SU-DHL-6 (cell line): ENCODE measurements at regions not wholly inside any gene's neighbourhood (a gene's known extent, or its start where the extent isn't known, plus 50 kb on each side); places are given as distances from the start of the nearest gene placed in this dataset.

Experiments
- H2AFZ ChIP-seq: fragments of 200-600 bp; sonication (generic); 2 replicates; pipeline ENCODE4 v1.6.1; 2014; ENCODE audit warnings: low read depth, mild to moderate bottlenecking, moderate library complexity, mixed read lengths, antibody characterized with exemption, low read length; ENCODE audit not compliant: severe bottlenecking
- H3F3A ChIP-seq: fragments of 200-600 bp; shearing (Covaris generic); 2 replicates; pipeline ENCODE4 v1.6.0; 2016; ENCODE audit warnings: antibody characterized with exemption, mild to moderate bottlenecking; ENCODE audit not compliant: insufficient read depth
- H3K27ac ChIP-seq: fragments of 200-600 bp; sonication (generic); 2 replicates; pipeline ENCODE4 v1.5.1; 2016; ENCODE audit warnings: low read depth, mild to moderate bottlenecking, low read length, moderate library complexity, mixed read lengths
- H3K27me3 ChIP-seq: fragments of 200-600 bp; sonication (generic), shearing (Covaris generic); 2 replicates; pipeline ENCODE4 v1.6.0; 2014; ENCODE audit warnings: mild to moderate bottlenecking, low read length
- H3K36me3 ChIP-seq: fragments of 200-600 bp; sonication (generic); 2 replicates; pipeline ENCODE4 v1.6.1; 2014; ENCODE audit warnings: mild to moderate bottlenecking, low read length, mixed read lengths
- H3K4me2 ChIP-seq: fragments of 300-600, 200-600 bp; shearing (Covaris generic), sonication (generic); 2 replicates; pipeline ENCODE4 v1.6.0; 2014; ENCODE audit warnings: low read length, low read depth, mild to moderate bottlenecking; ENCODE audit not compliant: poor library complexity, severe bottlenecking
- H3K4me3 ChIP-seq: fragments of 200-600 bp; sonication (generic); 2 replicates; pipeline ENCODE4 v1.5.1; 2014; ENCODE audit warnings: antibody characterized with exemption, low read length, mild to moderate bottlenecking, mixed read lengths; ENCODE audit not compliant: insufficient read depth, poor library complexity, severe bottlenecking
- H3K79me2 ChIP-seq: fragments of 200-600 bp; sonication (generic); 2 replicates; pipeline ENCODE4 v1.6.1; 2014; ENCODE audit warnings: mild to moderate bottlenecking, low read length, moderate library complexity; ENCODE audit not compliant: insufficient read depth
- H3K9ac ChIP-seq: fragments of 200-600 bp; sonication (generic); 2 replicates; pipeline ENCODE4 v1.7.0; 2014; ENCODE audit warnings: mild to moderate bottlenecking, low read length
- H3K9me2 ChIP-seq: fragments of 200-600 bp; sonication (generic); replicated peaks from 2 replicates; pipeline ENCODE4 v1.6.1; 2014; ENCODE audit warnings: low read length; ENCODE audit not compliant: insufficient read depth
- H3K9me3 ChIP-seq: fragments of 200-600 bp; sonication (generic); 2 replicates; pipeline ENCODE4 v1.6.1; 2014; ENCODE audit warnings: low read length, mixed read lengths; ENCODE audit not compliant: insufficient read depth
- H4K20me1 ChIP-seq: fragments of 200-600 bp; sonication (generic); 2 replicates; pipeline ENCODE4 v1.6.1; 2014; ENCODE audit warnings: low read depth, mild to moderate bottlenecking, antibody characterized with exemption, low read length, moderate library complexity, mixed read lengths
- CTCF ChIP-seq: fragments of 200-600 bp; sonication (generic); IDR thresholded peaks from one replicate; pipeline ENCODE4 v1.5.1; 2017; ENCODE audit warnings: antibody characterized with exemption, mild to moderate bottlenecking, low read length, moderate library complexity; ENCODE audit not compliant: insufficient read depth, poor library complexity, severe bottlenecking
- EZH2phosphoT487 ChIP-seq: fragments of 200-600 bp; sonication (generic), shearing (Covaris generic); conservative IDR thresholded peaks from 2 replicates; pipeline ENCODE4 v1.6.1; 2018; ENCODE audit warnings: mild to moderate bottlenecking, antibody characterized with exemption, low read length, moderate library complexity, mixed read lengths

GRCh38 chr2:185050804-185051203 lies 452.5 kb downstream of the ZNF804A start:
- Histone ChIP-seq H3K9ac (no peak overlapping the region), H3K4me3 (no peak overlapping the region), H4K20me1 (no peaks in the 10 kb centered on the region), H3K79me2 (no peaks in the 10 kb centered on the region), H3K9me3 (no peaks in the 10 kb centered on the region), H2AFZ (no peak overlapping the region), H3K27me3 (no peaks in the 10 kb centered on the region), H3K9me2 (no peaks in the 10 kb centered on the region), H3K4me2 (no peak overlapping the region), H3K36me3 (no peaks in the 10 kb centered on the region), H3F3A (no peaks in the 10 kb centered on the region), H3K27ac (no peak overlapping the region)
- TF ChIP-seq EZH2phosphoT487 (no peak), CTCF (no peak)

- H3K36me3 ChIP-seq: no peaks in the 10 kb centered on the region
- no peaks in the 10 kb centered on the region for H3K9me3 ChIP-seq
- no peaks in the 10 kb centered on the region for H3K9me2 ChIP-seq
- H3K4me2 ChIP-seq: no peak overlapping the region
- no peak overlapping the region for H3K4me3 ChIP-seq
- no peaks in the 10 kb centered on the region for H3K79me2 ChIP-seq
- no peaks in the 10 kb centered on the region for H4K20me1 ChIP-seq
- H3F3A ChIP-seq: 0 out of 2 replicates have a peak, but pooled peaks cover 3% of the 10 kb centered on the region
- TF ChIP-seq EZH2phosphoT487 (no peak), CTCF (no peak)
- H3K9ac ChIP-seq: no peak overlapping the region
- H3K27me3 ChIP-seq: no peaks in the 10 kb centered on the region
- no peak overlapping the region for H2AFZ ChIP-seq
- no peak overlapping the region for H3K27ac ChIP-seq
Observed at GRCh38 chr2:185063761-185064160, 465.4 kb downstream of the ZNF804A start.

GRCh38 chr2:185066128-185066527 lies 467.8 kb downstream of the ZNF804A start:
- Histone ChIP-seq H3F3A (0 out of 2 replicates have a peak, but pooled peaks cover 3% of the 10 kb centered on the region), H2AFZ (no peak overlapping the region), H4K20me1 (no peaks in the 10 kb centered on the region), H3K79me2 (no peaks in the 10 kb centered on the region), H3K27ac (no peak overlapping the region), H3K36me3 (no peaks in the 10 kb centered on the region), H3K4me3 (no peak overlapping the region), H3K4me2 (no peak overlapping the region), H3K9ac (no peak overlapping the region), H3K9me2 (no peaks in the 10 kb centered on the region), H3K9me3 (no peaks in the 10 kb centered on the region), H3K27me3 (no peaks in the 10 kb centered on the region)
- TF ChIP-seq EZH2phosphoT487 (no peak), CTCF (no peak)

GRCh38 chr2:185069107-185069506 lies 470.8 kb downstream of the ZNF804A start:
- Histone ChIP-seq H3F3A (0 out of 2 replicates have a peak, but pooled peaks cover 3% of the 10 kb centered on the region), H3K9me3 (no peaks in the 10 kb centered on the region), H3K27ac (no peak overlapping the region), H3K4me2 (no peak overlapping the region), H2AFZ (no peak overlapping the region), H3K4me3 (no peak overlapping the region), H3K9ac (no peak overlapping the region), H3K79me2 (no peaks in the 10 kb centered on the region), H3K9me2 (no peaks in the 10 kb centered on the region), H3K27me3 (no peaks in the 10 kb centered on the region), H4K20me1 (no peaks in the 10 kb centered on the region), H3K36me3 (no peaks in the 10 kb centered on the region)
- TF ChIP-seq CTCF: no peak
- TF ChIP-seq EZH2phosphoT487: no peak
